ENCODE measurements at regions not wholly inside any gene's neighbourhood (a gene's known extent, or its start where the extent isn't known, plus 50 kb on each side); places are given as distances from the start of the nearest gene placed in this dataset.

DNA sequence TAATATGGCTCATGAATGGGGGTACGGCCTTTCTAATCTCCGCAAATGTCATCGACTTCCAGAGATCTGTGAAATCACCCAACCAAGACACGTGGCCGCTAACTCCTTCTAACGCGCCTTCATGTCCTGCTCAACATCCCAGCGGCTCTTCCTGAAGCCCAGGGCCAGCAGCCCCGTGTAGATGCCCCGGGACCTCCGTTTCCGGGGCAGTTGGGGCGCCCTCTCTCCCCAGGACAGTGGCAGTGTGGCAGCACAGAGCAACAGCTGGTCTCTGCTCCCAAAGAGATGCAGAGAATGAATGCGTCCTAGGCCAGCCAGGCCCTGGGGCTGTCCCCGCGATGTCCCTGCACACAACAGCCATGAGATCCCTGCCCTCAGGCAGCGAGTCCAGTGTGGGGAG, 153.5 kb downstream of the RBFOX3 start:
- no peak for DNase-seq
- no peak for TF ChIP-seq POLR2A (IDR thresholded peaks at IDR 0.05)
- TF ChIP-seq, protein P1, sequence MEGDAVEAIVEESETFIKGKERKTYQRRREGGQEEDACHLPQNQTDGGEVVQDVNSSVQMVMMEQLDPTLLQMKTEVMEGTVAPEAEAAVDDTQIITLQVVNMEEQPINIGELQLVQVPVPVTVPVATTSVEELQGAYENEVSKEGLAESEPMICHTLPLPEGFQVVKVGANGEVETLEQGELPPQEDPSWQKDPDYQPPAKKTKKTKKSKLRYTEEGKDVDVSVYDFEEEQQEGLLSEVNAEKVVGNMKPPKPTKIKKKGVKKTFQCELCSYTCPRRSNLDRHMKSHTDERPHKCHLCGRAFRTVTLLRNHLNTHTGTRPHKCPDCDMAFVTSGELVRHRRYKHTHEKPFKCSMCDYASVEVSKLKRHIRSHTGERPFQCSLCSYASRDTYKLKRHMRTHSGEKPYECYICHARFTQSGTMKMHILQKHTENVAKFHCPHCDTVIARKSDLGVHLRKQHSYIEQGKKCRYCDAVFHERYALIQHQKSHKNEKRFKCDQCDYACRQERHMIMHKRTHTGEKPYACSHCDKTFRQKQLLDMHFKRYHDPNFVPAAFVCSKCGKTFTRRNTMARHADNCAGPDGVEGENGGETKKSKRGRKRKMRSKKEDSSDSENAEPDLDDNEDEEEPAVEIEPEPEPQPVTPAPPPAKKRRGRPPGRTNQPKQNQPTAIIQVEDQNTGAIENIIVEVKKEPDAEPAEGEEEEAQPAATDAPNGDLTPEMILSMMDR (IDR thresholded peaks at IDR 0.05), result no peak
- Histone ChIP-seq H3K4me1 (no peaks in the 10 kb centered on the region), H3K9me3 (no peaks in the 10 kb centered on the region), H3K36me3 (replicated peaks in 1 of 2; ENCODE audit: insufficient read depth in 1 of 2, low read depth in 2 of 2) (no peaks in the 10 kb centered on the region), H3K27ac (no peak overlapping the region), H3K27me3 (no peaks in the 10 kb centered on the region), H3K4me3 (no peak overlapping the region)
- intact Hi-C loops (cut with DNase I), result no loop called here
- WGBS, 2 donors, result 76 to 84% methylated on average over 11 of the region's 17 CpGs
- ATAC-seq, result no peak

DNA sequence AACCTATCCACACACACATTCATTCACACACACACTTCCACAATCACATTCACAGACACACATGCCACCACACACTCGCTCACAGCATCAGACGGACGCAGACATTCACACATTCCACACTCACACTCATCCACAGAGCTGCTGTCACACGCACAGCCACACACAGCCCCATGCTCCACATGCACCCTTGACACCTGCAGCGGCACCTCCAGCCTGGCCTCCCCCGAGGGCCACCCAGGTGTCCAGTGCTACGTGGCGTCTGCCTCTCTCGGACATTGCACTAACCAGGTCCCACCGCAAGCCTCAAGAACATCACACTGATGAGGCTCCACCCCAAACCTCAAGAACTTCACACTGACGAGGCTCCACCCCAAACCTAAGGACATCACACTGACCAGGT, 155.2 kb downstream of the RBFOX3 start:
- H3K4me3 ChIP-seq, result no peak overlapping the region
- DNase-seq, result no peak
- no peaks in the 10 kb centered on the region for H3K27me3 ChIP-seq
- WGBS, 2 donors, result 63 to 66% methylated on average over 9 to 11 of the region's 11 CpGs
- ATAC-seq, result no peak
- intact Hi-C loops (cut with DNase I), result no loop called here
- H3K27ac ChIP-seq, result no peak overlapping the region
- TF ChIP-seq POLR2A (IDR thresholded peaks at IDR 0.05), result no peak
- TF ChIP-seq, protein P1 (IDR thresholded peaks at IDR 0.05), result no peak
- no peaks in the 10 kb centered on the region for H3K36me3 ChIP-seq (replicated peaks in 1 of 2; ENCODE audit: insufficient read depth in 1 of 2, low read depth in 2 of 2)
- no peaks in the 10 kb centered on the region for H3K9me3 ChIP-seq
- H3K4me1 ChIP-seq, result no peaks in the 10 kb centered on the region

DNA sequence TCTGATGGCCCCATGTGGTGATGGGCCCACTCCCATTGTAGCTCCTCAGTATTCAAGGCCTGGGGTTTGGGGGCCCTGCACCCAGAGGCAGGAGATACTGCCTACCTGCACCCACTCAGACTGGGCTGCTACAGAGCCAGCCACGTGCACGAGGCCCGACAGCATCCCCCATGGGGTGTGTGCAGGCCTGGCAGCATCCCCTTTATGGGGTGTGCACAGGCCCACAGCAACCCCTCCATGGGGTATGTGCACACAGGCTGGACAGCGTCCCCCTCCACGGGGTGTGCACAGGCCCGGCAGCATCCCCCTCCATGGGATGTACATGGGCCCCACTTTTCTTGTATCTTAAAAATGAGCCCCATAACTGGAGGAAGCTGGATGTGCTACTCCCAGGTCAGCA, 156.0 kb downstream of the RBFOX3 start:
- no peaks in the 10 kb centered on the region for H3K36me3 ChIP-seq (replicated peaks in 1 of 2; ENCODE audit: insufficient read depth in 1 of 2, low read depth in 2 of 2)
- TF ChIP-seq, protein P1 (IDR thresholded peaks at IDR 0.05), result no peak
- no peak for TF ChIP-seq POLR2A (IDR thresholded peaks at IDR 0.05)
- no peak overlapping the region for H3K27ac ChIP-seq
- 62 to 80% methylated on average over 2 to 5 of the region's 6 CpGs for WGBS, 2 donors
- intact Hi-C loops (cut with DNase I), result no loop called here
- no peaks in the 10 kb centered on the region for H3K27me3 ChIP-seq
- no peak for DNase-seq
- H3K9me3 ChIP-seq, result no peaks in the 10 kb centered on the region
- no peak for ATAC-seq
- H3K4me3 ChIP-seq, result no peak overlapping the region
- H3K4me1 ChIP-seq, result no peaks in the 10 kb centered on the region

DNA sequence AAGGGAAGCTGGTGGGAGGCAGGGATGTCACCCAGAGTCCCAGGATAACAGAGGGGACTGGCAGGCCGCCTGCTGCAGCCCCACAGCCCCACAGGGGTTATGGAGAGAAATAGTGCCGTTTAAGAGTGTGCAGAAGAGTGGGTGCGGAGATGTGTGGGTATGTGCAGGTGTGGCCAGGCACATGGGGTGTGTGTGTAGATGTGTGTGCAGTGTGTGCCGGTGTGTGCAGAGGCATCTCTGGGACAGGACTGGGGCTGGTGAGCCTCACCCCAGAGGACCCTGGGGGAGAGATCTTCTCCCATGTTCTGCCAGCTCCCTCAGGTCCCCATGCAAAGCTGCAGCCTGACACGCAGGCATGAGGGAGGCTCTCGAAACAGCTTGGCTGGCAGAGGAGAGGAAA, 157.4 kb downstream of the RBFOX3 start:
- WGBS, 2 donors, result 66 to 69% methylated on average over 4 to 6 of the region's 6 CpGs
- H3K9me3 ChIP-seq, result no peaks in the 10 kb centered on the region
- H3K27ac ChIP-seq, result no peak overlapping the region
- no peaks in the 10 kb centered on the region for H3K36me3 ChIP-seq (replicated peaks in 1 of 2; ENCODE audit: insufficient read depth in 1 of 2, low read depth in 2 of 2)
- H3K4me1 ChIP-seq, result no peaks in the 10 kb centered on the region
- DNase-seq (no peak), ATAC-seq (no peak)
- intact Hi-C loops (cut with DNase I), result no loop called here
- H3K4me3 ChIP-seq, result no peak overlapping the region
- TF ChIP-seq, protein P1 (IDR thresholded peaks at IDR 0.05), result no peak
- no peaks in the 10 kb centered on the region for H3K27me3 ChIP-seq

DNA sequence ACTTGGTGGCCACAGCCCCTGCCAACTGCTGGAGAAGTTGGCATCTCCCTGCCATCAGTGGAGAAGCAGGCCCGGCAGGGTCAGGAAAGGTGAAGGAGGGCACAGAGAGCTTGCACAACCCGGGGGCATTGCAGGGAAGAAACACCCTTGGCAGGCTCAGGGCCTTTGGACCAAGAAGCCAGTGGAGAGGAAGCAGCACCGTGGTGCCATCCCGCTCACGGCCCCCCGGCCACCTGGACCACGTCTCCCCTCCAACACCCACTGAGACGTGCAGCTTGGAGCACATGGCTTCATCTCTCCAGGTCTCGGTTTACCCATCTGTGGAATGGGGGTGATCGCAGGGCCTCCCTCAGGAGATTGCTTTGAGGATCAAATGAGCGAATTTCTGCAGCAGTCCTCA, 158.1 kb downstream of the RBFOX3 start:
- H3K9me3 ChIP-seq, result no peaks in the 10 kb centered on the region
- 42 to 83% methylated on average over 2 to 9 of the region's 11 CpGs for WGBS, 2 donors
- no peak overlapping the region for H3K4me3 ChIP-seq
- intact Hi-C loops (cut with DNase I), result no loop called here
- DNase-seq (no peak), ATAC-seq (no peak)
- no peak for TF ChIP-seq POLR2A (IDR thresholded peaks at IDR 0.05)
- TF ChIP-seq, protein P1 (IDR thresholded peaks at IDR 0.05), result no peak
- no peak overlapping the region for H3K27ac ChIP-seq
- no peaks in the 10 kb centered on the region for H3K36me3 ChIP-seq (replicated peaks in 1 of 2; ENCODE audit: insufficient read depth in 1 of 2, low read depth in 2 of 2)
- H3K27me3 ChIP-seq, result no peaks in the 10 kb centered on the region
- no peaks in the 10 kb centered on the region for H3K4me1 ChIP-seq

Data from body of pancreas (tissue), 4 donors.